ENCODE measurements at regions not wholly inside any gene's neighbourhood (a gene's known extent, or its start where the extent isn't known, plus 50 kb on each side); places are given as distances from the start of the nearest gene placed in this dataset.

DNA sequence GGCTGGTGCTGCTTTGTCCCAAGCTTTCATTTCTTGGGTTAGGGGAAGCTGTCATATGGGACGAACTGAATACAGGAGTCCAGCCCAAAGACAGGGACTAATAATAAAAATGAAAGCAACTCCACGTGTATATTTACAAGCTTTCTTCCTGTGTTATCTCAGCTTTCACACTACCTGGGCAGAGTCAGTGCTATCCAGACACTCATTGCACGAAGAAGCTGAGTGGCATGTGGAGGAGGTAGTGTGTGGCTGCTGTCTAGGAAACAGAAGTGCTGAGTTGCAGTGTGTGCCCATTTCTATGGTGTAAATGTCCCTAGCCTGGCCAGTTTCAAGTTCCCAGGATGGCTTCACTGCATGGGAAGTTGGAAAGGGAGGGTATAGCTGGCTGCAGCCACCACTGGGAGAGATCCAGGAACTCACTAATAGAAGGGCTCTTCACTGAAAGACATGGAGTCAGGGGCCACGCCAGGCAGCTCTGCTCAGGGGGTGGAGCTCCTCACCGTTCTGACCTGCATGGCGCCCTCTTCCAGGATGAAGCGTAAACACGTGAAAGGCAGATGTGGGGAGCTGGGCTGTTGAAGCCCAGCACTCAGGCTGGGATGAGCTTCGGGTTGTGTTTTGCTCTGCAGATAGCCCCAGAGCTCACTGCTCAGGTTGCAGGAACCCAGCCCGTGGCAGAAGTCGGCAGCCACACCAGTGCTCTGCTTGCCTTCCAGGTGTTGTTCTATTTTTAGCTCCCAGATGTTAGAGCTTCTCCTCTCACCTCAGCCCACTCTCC is 116.9 kb downstream of the IRX2 start:
- TF ChIP-seq ZNF274 (IDR thresholded peaks at IDR 0.05; ENCODE audit: low read depth, low read length), result no peak
- no peak overlapping the region for H3K4me3 ChIP-seq (ENCODE audit: low read length)

- no peak overlapping the region for H3K4me3 ChIP-seq (ENCODE audit: low read length)
Measured at GRCh38 chr5:2633992-2634391, 117.5 kb downstream of the IRX2 start.

GRCh38 chr5:2631758-2632157 is 119.7 kb downstream of the IRX2 start:
- H3K4me3 ChIP-seq (ENCODE audit: low read length), result no peak overlapping the region
- no peak for TF ChIP-seq ZNF274 (IDR thresholded peaks at IDR 0.05; ENCODE audit: low read depth, low read length)

More at GRCh38 chr5:2633992-2634391, 117.5 kb downstream of the IRX2 start:
- no peak for TF ChIP-seq ZNF274 (IDR thresholded peaks at IDR 0.05; ENCODE audit: low read depth, low read length)

DNA sequence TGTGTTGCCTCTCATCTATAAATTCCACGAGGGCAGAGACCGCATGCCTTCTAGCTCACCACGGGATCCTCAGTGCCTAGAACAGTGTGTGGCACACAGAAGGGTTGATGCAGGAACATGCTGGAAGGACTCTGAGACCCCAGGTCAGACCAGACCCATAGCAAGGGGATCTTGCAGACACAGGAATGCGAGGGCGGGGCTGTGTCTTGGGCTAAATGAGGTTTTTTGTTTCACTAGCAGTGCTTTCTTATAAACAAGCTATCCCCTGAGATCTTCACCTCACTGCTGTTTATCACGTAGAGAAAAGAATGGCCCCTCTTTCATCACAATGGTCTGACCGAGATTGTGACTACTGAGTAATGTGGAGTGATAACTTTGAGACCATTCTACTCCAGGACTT is 122.4 kb downstream of the IRX2 start:
- H3K4me3 ChIP-seq (ENCODE audit: low read length), result no peak overlapping the region
- no peak for TF ChIP-seq ZNF274 (IDR thresholded peaks at IDR 0.05; ENCODE audit: low read depth, low read length)

- H3K4me3 ChIP-seq (ENCODE audit: low read length), result no peak overlapping the region
- no peak for TF ChIP-seq ZNF274 (IDR thresholded peaks at IDR 0.05; ENCODE audit: low read depth, low read length)
Measured at GRCh38 chr5:2627867-2628266, 123.6 kb downstream of the IRX2 start.

GRCh38 chr5:2626572-2626971 is 124.9 kb downstream of the IRX2 start:
- no peak for TF ChIP-seq ZNF274 (IDR thresholded peaks at IDR 0.05; ENCODE audit: low read depth, low read length)
- no peak overlapping the region for H3K4me3 ChIP-seq (ENCODE audit: low read length)

DNA sequence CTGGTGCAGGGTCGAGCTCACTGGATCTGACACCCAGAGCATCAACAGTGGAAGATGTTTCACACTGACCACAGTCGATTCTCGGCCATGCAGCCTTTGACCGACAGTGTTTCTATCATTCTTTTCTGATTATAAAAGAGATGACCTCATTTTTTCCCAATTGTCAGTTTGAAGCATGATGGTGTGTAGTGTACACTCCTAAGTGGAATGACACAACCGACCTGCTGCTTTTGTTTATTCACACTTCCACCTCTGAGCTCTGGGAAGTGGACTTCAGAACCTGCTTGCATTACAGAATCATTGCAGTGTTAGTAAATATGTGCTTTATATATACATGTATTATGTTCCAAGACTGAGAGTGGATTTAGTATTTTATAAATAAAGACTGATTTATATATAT is 128.6 kb downstream of the IRX2 start:
- no peak for TF ChIP-seq ZNF274 (IDR thresholded peaks at IDR 0.05; ENCODE audit: low read depth, low read length)
- no peak overlapping the region for H3K4me3 ChIP-seq (ENCODE audit: low read length)

GRCh38 chr5:2621631-2622030 is 129.8 kb downstream of the IRX2 start:
- no peak for TF ChIP-seq ZNF274 (IDR thresholded peaks at IDR 0.05; ENCODE audit: low read depth, low read length)
- H3K4me3 ChIP-seq (ENCODE audit: low read length), result no peak overlapping the region

- no peak overlapping the region for H3K4me3 ChIP-seq (ENCODE audit: low read length)
- no peak for TF ChIP-seq ZNF274 (IDR thresholded peaks at IDR 0.05; ENCODE audit: low read depth, low read length)
Measured at GRCh38 chr5:2619216-2619615, 132.3 kb downstream of the IRX2 start.

GRCh38 chr5:2617461-2617860 is 134.0 kb downstream of the IRX2 start:
- no peak overlapping the region for H3K4me3 ChIP-seq (ENCODE audit: low read length)
- TF ChIP-seq ZNF274 (IDR thresholded peaks at IDR 0.05; ENCODE audit: low read depth, low read length), result no peak

DNA sequence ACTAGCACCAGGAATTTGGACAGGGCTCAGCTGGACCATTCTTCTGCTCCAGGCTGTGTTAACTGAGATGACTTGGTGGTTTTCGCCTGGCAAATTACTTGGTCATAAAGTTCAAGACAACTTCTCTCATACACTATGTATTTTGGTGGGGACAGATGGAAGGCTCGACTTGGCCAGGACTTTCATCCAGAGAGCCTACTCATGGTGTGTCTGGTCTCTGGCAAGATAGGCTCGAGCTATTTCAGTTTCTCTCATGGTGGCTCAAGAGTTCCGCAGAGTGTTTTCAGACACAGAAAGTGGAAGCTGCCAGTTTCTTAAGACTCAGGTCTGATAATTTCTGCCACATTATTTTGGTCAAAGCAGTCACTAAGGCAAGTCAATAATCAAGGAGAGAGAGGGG is 135.6 kb downstream of the IRX2 start:
- TF ChIP-seq ZNF274 (IDR thresholded peaks at IDR 0.05; ENCODE audit: low read depth, low read length), result no peak
- H3K4me3 ChIP-seq (ENCODE audit: low read length), result no peak overlapping the region

DNA sequence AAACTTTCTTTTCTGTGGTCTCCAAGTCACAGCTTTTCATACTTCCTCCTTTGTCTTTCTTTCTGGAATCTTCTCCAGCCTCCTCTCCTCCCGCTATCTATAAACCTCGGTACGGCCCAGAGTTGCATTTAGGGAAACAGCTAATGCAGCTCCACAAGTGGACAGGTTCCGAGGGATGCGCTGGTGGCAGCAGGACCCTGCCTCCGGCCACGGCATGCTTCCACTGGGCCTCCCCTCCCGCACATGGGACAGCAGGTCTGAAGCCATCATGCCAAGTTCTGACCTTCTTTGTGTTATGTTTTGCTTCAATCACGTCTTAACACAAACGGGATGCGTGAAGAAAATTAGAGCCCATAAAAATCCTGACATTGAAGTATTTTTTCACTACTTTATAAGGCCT is 136.9 kb downstream of the IRX2 start:
- H3K4me3 ChIP-seq (ENCODE audit: low read length), result no peak overlapping the region
- TF ChIP-seq ZNF274 (IDR thresholded peaks at IDR 0.05; ENCODE audit: low read depth, low read length), result no peak

DNA sequence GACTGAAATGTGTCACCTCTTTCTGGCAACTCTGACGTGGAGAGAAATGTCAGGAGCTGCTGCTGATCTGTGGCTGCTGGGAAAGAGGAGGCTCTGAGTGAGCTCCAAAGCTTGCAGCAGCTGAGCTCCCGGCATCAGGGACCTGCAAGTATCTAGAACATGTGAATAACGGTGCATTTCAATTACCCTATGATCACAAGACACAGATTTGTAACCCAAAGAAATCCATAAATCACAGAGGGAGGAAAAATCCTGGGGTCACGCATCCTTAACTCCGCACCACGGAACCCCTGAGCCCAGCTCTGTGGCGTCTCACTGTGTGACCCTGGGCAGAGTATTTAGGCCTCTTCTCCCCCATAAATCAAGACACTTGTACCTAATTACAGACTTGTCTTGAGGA is 139.8 kb downstream of the IRX2 start:
- no peak for TF ChIP-seq ZNF274 (IDR thresholded peaks at IDR 0.05; ENCODE audit: low read depth, low read length)
- no peak overlapping the region for H3K4me3 ChIP-seq (ENCODE audit: low read length)

- TF ChIP-seq ZNF274 (IDR thresholded peaks at IDR 0.05; ENCODE audit: low read depth, low read length), result no peak
- H3K4me3 ChIP-seq (ENCODE audit: low read length), result no peak overlapping the region
Measured at GRCh38 chr5:2610986-2611385, 140.5 kb downstream of the IRX2 start.

GRCh38 chr5:2608391-2608790 is 143.1 kb downstream of the IRX2 start:
- no peak for TF ChIP-seq ZNF274 (IDR thresholded peaks at IDR 0.05; ENCODE audit: low read depth, low read length)
- H3K4me3 ChIP-seq (ENCODE audit: low read length), result no peak overlapping the region

GRCh38 chr5:2607598-2607997 is 143.9 kb downstream of the IRX2 start:
- H3K4me3 ChIP-seq (ENCODE audit: low read length), result no peak overlapping the region
- TF ChIP-seq ZNF274 (IDR thresholded peaks at IDR 0.05; ENCODE audit: low read depth, low read length), result no peak

Data from GM08714 (cell line).